ENCODE measurements at regions not wholly inside any gene's neighbourhood (a gene's known extent, or its start where the extent isn't known, plus 50 kb on each side); places are given as distances from the start of the nearest gene placed in this dataset.

DNA sequence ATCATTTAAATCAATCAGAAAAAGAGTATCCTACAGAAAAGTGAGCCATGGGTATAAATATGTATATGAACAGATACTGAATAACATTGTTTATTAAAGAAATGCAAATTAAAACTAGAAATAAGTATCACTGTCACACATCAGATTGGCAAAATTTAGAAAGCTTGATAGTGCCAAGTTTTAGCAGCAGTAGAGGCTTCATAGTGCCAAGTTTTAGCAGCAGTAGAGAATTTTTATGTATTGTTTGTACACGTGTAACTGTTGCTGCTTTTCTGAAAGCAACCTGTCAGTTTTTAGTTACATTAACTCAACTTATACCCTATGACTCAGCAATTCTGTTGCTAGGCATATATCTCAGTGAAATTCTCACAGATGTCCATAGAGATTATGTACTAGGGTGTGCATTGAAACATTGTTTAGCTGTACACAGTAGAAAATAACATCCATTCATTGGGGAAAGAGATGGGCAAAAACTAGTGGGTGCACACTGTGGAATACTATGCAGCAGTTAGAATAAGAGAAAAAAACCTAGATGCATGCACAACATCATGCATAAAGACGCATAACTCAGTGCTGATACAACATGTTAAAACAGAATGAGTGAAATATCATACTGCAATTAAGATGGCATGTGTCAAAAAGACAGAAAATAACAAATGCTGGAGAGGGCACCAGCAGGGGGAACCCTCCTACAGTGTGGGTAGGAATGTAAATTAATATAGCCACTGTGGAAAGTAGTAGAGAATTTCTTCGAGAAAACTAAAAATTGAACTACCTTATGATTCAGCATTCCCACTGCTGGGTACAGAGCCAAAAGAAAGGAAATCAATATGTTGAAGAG, 294.5 kb upstream of the NT5C1B start:
- TF ChIP-seq CTCF (conservative IDR thresholded peaks at IDR 0.05), result peak; percentile 73
- no peak for TF ChIP-seq ZFX (IDR thresholded peaks at IDR 0.05)
